Stimulated activated CD8-positive, alpha-beta memory T cell treated with anti-CD3 and anti-CD28 coated beads, Interleukin-12 subunit alpha, Interleukin-12 subunit beta, amount 100 ng/mL, for 4 hours (primary cell): ENCODE measurements at regions not wholly inside any gene's neighbourhood (a gene's known extent, or its start where the extent isn't known, plus 50 kb on each side); places are given as distances from the start of the nearest gene placed in this dataset.

Source experiments
- DNase-seq: peaks from one replicate; pipeline ENCODE4 v3.0.0-alpha.2; 2020; ENCODE audit warnings: low read depth

- no peak for DNase-seq
Observed at GRCh38 chr14:98623788-98624415, 648.1 kb downstream of the BCL11B start.

DNA sequence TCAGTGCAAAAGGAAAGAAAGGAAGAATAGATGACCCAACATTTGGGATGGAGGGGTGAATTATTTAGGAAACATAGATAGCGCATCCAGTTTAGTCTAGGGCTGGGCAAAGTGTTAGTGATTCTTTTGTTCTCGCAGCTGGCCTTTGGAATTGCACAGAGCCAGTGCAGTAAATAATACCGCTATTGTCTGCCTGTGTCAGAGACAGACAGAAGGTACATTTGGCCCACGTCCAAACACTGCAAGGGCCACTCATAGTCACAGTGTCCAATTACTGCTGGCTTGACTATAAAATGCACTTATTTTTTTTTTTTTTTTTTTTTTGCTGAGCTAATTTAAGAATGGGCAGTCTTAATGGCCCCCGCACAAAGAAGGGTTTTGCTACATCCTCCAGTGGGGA lies 638.6 kb downstream of the BCL11B start:
- no peak for DNase-seq

- no peak for DNase-seq
Observed at GRCh38 chr14:98634043-98634820, 637.8 kb downstream of the BCL11B start.

- no peak for DNase-seq
Observed at GRCh38 chr14:98638366-98638765, 633.6 kb downstream of the BCL11B start.

- DNase-seq = no peak
Observed at GRCh38 chr14:98647754-98648153, 624.2 kb downstream of the BCL11B start.

GRCh38 chr14:98651037-98651436 lies 621.0 kb downstream of the BCL11B start:
- no peak for DNase-seq

GRCh38 chr14:98665007-98665406 lies 607.0 kb downstream of the BCL11B start:
- DNase-seq = no peak

- DNase-seq = no peak
Observed at GRCh38 chr14:98666545-98666944, 605.5 kb downstream of the BCL11B start.

- no peak for DNase-seq
Observed at GRCh38 chr14:98682033-98682432, 590.0 kb downstream of the BCL11B start.

DNA sequence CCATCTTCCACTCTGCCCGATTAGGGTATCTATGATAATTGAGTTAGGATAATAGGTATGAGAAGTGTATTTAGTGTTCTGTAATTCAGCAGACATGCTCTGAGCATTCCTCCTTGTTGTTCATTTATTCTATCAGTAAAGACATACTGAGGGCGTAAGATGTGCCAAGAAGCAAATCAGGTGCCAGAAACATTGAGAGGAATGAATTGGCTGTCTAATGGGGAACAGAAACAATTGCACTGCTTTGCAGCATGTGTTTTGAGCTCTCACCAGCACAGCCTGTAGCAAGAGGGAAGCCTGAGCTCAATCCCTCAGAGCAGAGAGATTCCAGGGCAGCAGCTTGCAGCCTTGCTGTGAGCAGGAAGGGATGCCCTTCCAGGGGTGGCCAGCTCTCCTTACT lies 589.3 kb downstream of the BCL11B start:
- no peak for DNase-seq

DNA sequence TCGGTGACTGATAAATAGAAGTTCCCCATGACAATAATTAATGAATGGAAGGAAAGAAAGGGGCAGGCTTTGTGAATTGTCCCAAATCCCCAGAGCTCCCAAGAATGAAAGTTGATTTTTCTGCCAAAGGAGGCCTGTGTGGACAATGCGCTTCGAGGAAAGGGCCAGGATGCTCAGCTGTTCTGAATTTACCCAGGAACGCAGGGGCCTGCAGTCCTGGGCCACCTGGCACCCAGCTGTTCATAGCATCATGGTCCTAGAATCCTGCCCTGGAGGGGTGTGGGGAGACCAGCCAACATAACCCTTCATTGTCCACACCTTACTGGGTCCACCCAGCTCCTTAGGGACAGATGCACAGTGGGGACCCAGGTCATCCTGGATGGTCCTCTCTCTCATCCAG lies 587.5 kb downstream of the BCL11B start:
- no peak for DNase-seq

DNA sequence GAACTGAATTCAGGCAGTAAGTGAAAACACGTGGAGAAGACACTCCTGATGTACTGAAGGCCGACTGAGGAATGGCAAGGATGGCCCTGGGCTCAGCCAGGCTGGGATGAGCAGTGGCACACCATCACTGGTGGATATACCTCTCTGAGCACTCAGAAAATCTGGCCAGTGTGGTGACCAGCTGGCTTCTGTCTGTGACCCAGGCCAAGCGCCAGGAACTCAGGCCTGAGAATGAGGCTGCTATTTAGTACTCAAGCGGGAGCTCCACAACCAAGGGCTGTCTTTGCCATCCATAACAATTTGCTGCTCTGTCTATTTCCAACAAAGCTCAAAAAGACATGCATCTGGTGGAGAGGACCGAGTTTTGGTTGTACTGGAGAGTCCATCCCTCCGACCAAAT lies 586.3 kb downstream of the BCL11B start:
- DNase-seq = no peak

GRCh38 chr14:98688446-98688845 lies 583.6 kb downstream of the BCL11B start:
- no peak for DNase-seq

DNA sequence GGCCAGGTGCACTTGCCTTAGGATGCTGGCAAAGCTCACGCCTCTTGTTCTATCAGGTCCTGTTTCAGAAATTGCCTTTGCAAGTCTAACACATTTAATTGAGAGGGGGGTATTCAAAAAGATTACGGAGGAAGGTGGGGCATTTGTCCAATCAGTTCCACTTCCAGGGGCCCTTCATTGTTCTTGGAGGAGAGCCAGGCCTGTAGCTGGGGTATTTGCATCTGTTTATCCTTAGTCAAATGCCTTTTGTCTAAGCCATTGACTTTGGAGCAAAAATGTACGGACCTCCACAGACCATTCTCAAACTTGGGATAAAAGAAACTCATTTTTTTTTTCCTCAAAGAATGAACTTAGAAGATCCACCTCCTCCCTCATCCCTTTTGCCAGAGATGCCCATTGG lies 582.0 kb downstream of the BCL11B start:
- DNase-seq = no peak

GRCh38 chr14:98692832-98693231 lies 579.2 kb downstream of the BCL11B start:
- DNase-seq = no peak

GRCh38 chr14:98694541-98694940 lies 577.5 kb downstream of the BCL11B start:
- DNase-seq = no peak

GRCh38 chr14:98695809-98696208 lies 576.2 kb downstream of the BCL11B start:
- no peak for DNase-seq

DNA sequence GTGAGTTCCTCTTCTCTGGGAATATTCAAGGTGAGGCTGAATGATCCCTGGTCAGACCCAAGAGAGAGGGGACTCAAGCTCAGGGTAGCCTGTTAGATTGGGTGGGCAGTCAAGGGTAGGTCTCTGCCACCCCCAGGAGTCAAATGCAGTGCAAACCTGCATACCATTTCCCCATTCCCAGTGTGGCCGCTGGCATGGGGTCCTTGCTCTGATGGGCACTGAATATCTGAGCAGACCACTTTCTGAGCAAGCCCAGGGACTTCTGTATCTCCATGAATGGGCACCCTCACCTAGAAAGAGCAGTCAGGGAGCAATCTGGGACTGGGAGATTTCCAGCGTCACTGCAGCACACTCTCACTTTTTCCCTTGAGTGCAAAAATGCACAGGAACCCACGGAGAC lies 573.7 kb downstream of the BCL11B start:
- no peak for DNase-seq

- no peak for DNase-seq
Observed at GRCh38 chr14:98700748-98701147, 571.2 kb downstream of the BCL11B start.

DNA sequence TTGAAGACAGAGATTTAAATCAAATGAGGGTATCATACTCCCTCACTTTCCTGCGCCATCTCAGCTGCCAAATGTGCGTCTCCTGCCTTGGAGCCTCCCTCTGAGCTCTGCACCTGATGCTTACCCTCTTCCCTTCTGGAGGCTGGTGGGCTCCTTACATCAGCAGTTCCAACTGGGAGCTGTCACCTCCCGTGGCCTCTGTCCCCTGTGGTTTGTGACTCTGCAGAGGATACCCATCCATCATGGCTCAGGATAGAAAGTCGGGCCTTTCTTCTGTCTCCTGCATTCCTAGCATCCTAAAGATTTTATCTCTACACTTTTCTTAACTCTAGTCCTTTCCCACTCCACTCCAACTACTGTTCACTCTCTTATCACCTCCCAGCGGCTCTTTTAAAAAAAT lies 570.6 kb downstream of the BCL11B start:
- no peak for DNase-seq

DNA sequence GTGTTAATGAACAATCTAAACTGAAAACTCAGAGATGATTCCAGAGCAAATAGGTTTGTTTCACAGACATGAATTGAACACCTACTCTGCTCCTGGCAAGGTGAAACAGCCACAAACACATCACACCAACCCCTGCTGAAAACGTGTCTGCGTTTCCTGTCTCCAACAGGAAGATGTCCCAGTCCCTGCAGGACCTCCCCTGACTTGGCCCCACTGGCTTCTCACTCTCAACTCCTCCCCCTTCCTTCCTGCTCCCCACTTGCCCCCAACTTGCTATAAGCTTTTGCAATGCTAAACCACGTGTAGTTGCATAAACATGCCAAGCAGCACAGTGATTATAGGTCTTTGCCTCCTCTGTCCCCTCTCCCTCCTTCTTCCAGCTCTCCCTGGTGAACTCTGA lies 567.6 kb downstream of the BCL11B start:
- DNase-seq = peak; percentile 6

GRCh38 chr14:98705871-98706300 lies 566.1 kb downstream of the BCL11B start:
- no peak for DNase-seq

GRCh38 chr14:98707522-98707921 lies 564.5 kb downstream of the BCL11B start:
- DNase-seq = no peak

GRCh38 chr14:98708555-98708954 lies 563.4 kb downstream of the BCL11B start:
- DNase-seq = no peak
